B cell (primary cell): ENCODE measurements at regions not wholly inside any gene's neighbourhood (a gene's known extent, or its start where the extent isn't known, plus 50 kb on each side); places are given as distances from the start of the nearest gene placed in this dataset.

Experiments used
- ATAC-seq: fragments of 200-7000 bp; cut with Tn5 transposase; one replicate; pipeline ENCODE4 v1.10.0; 2021; ENCODE audit warnings: low read depth, mild to moderate bottlenecking, moderate number of reproducible peaks, moderate library complexity
- CTCF ChIA-PET: fragments of 350-600 bp; sonication (Branson Sonifier 250); formaldehyde crosslinking; loops from one replicate; lab custom pipeline; 2021; ENCODE audit warnings: antibody characterized with exemption, inconsistent platforms; lab: Charles Lee
- POLR2A ChIA-PET: fragments of 350-600 bp; sonication (Branson Sonifier 250); formaldehyde crosslinking; loops from one replicate; lab custom pipeline; 2021; ENCODE audit warnings: antibody characterized with exemption; lab: Charles Lee
- DNase-seq: peaks from one replicate; pipeline ENCODE4 v3.0.0; 2013
- H2AFZ ChIP-seq: 2 replicates; pipeline ENCODE4 v1.6.1; 2012; ENCODE audit warnings: mild to moderate bottlenecking, low read depth, low read length; ENCODE audit not compliant: insufficient read depth, poor library complexity, severe bottlenecking
- H3K27ac ChIP-seq, 2 donors: 1 replicate in 1 of 2; 2 replicates in 1 of 2; pipeline ENCODE4 v1.5.1; 2012 to 2013; ENCODE audit warnings: low read length in 2 of 2, mild to moderate bottlenecking in 2 of 2, moderate library complexity in 1 of 2
- H3K27me3 ChIP-seq, 4 experiments: fragments of 200-600 bp in 1 of 4; sonication (generic) in 1 of 4; replicated peaks in 1 of 4; 1 replicate in 2 of 4; 2 replicates in 2 of 4; pipeline versions ENCODE4 v1.6.1 to v1.7.0; 2013 to 2016; ENCODE audit warnings: low read length in 3 of 4, mild to moderate bottlenecking in 2 of 4, mixed read lengths in 1 of 4, moderate library complexity in 1 of 4; ENCODE audit not compliant: insufficient read depth in 4 of 4, control insufficient read depth in 3 of 4; ENCODE audit errors: control extremely low read depth in 1 of 4
- H3K36me3 ChIP-seq, 2 experiments: replicated peaks in 1 of 2; 1 replicate in 1 of 2; 2 replicates in 1 of 2; pipeline versions ENCODE4 v1.6.1 to v1.7.1; 2013; ENCODE audit warnings: low read length in 1 of 2; ENCODE audit not compliant: insufficient read depth in 2 of 2, control insufficient read depth in 1 of 2; ENCODE audit errors: control extremely low read depth in 1 of 2, extremely low read depth in 1 of 2
- H3K4me1 ChIP-seq, 2 donors: fragments of 200-600 bp in 1 of 2; sonication (generic) in 1 of 2; 1 replicate in 1 of 2; 2 replicates in 1 of 2; pipeline versions ENCODE4 v1.5.1 to v1.6.1; 2013 to 2017; ENCODE audit warnings: low read length in 2 of 2; ENCODE audit not compliant: control insufficient read depth in 2 of 2, insufficient read depth in 2 of 2
- H3K4me2 ChIP-seq: replicated peaks from 2 replicates; pipeline ENCODE3; 2012; ENCODE audit warnings: mild to moderate bottlenecking, low read depth, low read length; ENCODE audit not compliant: poor library complexity, severe bottlenecking
- H3K4me3 ChIP-seq, 5 experiments: fragments of 200-600 bp in 1 of 5; sonication (generic) in 1 of 5; 1 replicate in 3 of 5; 2 replicates in 2 of 5; pipeline versions ENCODE4 v1.5.1 to v1.7.0; 2011 to 2016; ENCODE audit warnings: low read length in 4 of 5, mild to moderate bottlenecking in 4 of 5, low read depth in 2 of 5, control low read depth in 1 of 5, moderate library complexity in 1 of 5; ENCODE audit not compliant: insufficient read depth in 1 of 5; ENCODE audit errors: control extremely low read depth in 1 of 5, extremely low read depth in 1 of 5
- H3K79me2 ChIP-seq: fragments of 200-600 bp; sonication (generic); one replicate; pipeline ENCODE4 v1.6.0; 2016; ENCODE audit warnings: low read length; ENCODE audit not compliant: control insufficient read depth, insufficient read depth
- H3K9ac ChIP-seq: fragments of 200-600 bp; sonication (generic); 2 replicates; pipeline ENCODE4 v1.6.1; 2017; ENCODE audit warnings: mild to moderate bottlenecking, low read length, moderate library complexity
- H3K9me3 ChIP-seq, 3 donors: one replicate each; pipeline versions ENCODE4 v1.6.1 to v1.7.1; 2013; ENCODE audit warnings: low read length in 2 of 3; ENCODE audit not compliant: control insufficient read depth in 2 of 3, insufficient read depth in 1 of 3; ENCODE audit errors: control extremely low read depth in 1 of 3
- H4K20me1 ChIP-seq: 2 replicates; pipeline ENCODE4 v1.6.0; 2012; ENCODE audit warnings: mild to moderate bottlenecking, low read length; ENCODE audit not compliant: insufficient read depth, control insufficient read depth, poor library complexity, severe bottlenecking
- H3K27ac Mint-ChIP-seq: one replicate; pipeline ENCODE4 v1.8.0; 2021; ENCODE audit warnings: mixed read lengths
- H3K27me3 Mint-ChIP-seq: one replicate; pipeline ENCODE4 v1.8.0; 2021; ENCODE audit warnings: mixed read lengths
- H3K4me1 Mint-ChIP-seq: one replicate; pipeline ENCODE4 v1.8.0; 2021; ENCODE audit warnings: mixed read lengths
- H3K4me3 Mint-ChIP-seq: one replicate; pipeline ENCODE4 v1.8.0; 2021; ENCODE audit warnings: mixed read lengths
- H3K9me3 Mint-ChIP-seq: one replicate; pipeline ENCODE4 v1.8.0; 2022; ENCODE audit warnings: mixed read lengths; ENCODE audit not compliant: insufficient read depth
- EZH2 ChIP-seq: IDR thresholded peaks from 2 replicates; pipeline ENCODE4 v1.6.1; 2012; ENCODE audit warnings: borderline replicate concordance, low read depth, mild to moderate bottlenecking, moderate library complexity, low read length; ENCODE audit not compliant: insufficient read depth, poor library complexity, severe bottlenecking
- WGBS: methylation state at CpG from one replicate; pipeline ENCODE4 v1.1.5; 2013; ENCODE audit warnings: missing lambda C conversion rate; ENCODE audit not compliant: insufficient coverage; 5-methylcytosine and 5-hydroxymethylcytosine counted together
- intact Hi-C: fragments of 100-400 bp; cut with micrococcal nuclease; formaldehyde crosslinking; loops from one replicate; pipeline ENCODE4 v1.10.0; 2022
- TF ChIP-seq, protein P1 (sequence below): fragments of 200-600 bp; IDR thresholded peaks from one replicate; pipeline ENCODE4 v1.8.0; 2022; ENCODE audit warnings: antibody characterized with exemption, mild to moderate bottlenecking

DNA sequence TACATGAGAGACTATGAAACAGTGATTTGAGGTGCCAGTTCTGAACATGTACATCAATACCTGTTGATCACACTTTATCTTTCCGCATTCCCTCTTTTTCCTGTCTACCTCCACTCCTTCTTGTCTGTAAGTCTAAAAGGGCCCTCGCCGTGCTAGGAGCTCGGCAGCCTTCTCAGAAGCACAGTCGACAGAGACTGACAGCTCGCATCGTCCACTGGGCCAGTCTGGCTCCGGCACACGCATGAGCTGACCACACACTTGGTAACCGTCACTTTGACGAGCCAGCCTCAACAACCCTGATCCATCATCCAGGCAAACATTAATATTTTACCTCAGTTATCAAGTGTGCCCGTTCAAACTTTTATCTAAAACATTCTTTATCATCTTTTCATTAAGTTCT lies 265.3 kb downstream of the TFAP2A start:
- H3K27me3 ChIP-seq = no peaks in the 10 kb centered on the region
- H3K4me2 ChIP-seq = no peak overlapping the region
- peaks cover 0 to 4% (median 0%) of the 10 kb centered on the region in 3 donors for H3K9me3 ChIP-seq
- no peak overlapping the region for H3K4me3 ChIP-seq
- WGBS = 95% methylated on average over 11 of the region's 12 CpGs
- intact Hi-C loops = no loop called here
- no peaks in the 10 kb centered on the region for H3K9me3 Mint-ChIP-seq
- ATAC-seq (no peak), DNase-seq (no peak)
- no peaks in the 10 kb centered on the region for H3K4me1 ChIP-seq
- no peaks in the 10 kb centered on the region for H3K79me2 ChIP-seq
- POLR2A ChIA-PET = no interaction called here
- no peak overlapping the region for H3K27ac Mint-ChIP-seq
- H3K27ac ChIP-seq = no peak overlapping the region
- H3K4me1 Mint-ChIP-seq = no peaks in the 10 kb centered on the region
- H4K20me1 ChIP-seq = no peaks in the 10 kb centered on the region
- no peak overlapping the region for H3K9ac ChIP-seq
- CTCF ChIA-PET = no interaction called here
- no peak overlapping the region for H3K4me3 Mint-ChIP-seq
- no peak overlapping the region for H2AFZ ChIP-seq
- H3K27me3 Mint-ChIP-seq = no peaks in the 10 kb centered on the region
- H3K36me3 ChIP-seq = no peaks in the 10 kb centered on the region
- TF ChIP-seq, protein P1, sequence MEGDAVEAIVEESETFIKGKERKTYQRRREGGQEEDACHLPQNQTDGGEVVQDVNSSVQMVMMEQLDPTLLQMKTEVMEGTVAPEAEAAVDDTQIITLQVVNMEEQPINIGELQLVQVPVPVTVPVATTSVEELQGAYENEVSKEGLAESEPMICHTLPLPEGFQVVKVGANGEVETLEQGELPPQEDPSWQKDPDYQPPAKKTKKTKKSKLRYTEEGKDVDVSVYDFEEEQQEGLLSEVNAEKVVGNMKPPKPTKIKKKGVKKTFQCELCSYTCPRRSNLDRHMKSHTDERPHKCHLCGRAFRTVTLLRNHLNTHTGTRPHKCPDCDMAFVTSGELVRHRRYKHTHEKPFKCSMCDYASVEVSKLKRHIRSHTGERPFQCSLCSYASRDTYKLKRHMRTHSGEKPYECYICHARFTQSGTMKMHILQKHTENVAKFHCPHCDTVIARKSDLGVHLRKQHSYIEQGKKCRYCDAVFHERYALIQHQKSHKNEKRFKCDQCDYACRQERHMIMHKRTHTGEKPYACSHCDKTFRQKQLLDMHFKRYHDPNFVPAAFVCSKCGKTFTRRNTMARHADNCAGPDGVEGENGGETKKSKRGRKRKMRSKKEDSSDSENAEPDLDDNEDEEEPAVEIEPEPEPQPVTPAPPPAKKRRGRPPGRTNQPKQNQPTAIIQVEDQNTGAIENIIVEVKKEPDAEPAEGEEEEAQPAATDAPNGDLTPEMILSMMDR = no peak
- TF ChIP-seq EZH2 = no peak

DNA sequence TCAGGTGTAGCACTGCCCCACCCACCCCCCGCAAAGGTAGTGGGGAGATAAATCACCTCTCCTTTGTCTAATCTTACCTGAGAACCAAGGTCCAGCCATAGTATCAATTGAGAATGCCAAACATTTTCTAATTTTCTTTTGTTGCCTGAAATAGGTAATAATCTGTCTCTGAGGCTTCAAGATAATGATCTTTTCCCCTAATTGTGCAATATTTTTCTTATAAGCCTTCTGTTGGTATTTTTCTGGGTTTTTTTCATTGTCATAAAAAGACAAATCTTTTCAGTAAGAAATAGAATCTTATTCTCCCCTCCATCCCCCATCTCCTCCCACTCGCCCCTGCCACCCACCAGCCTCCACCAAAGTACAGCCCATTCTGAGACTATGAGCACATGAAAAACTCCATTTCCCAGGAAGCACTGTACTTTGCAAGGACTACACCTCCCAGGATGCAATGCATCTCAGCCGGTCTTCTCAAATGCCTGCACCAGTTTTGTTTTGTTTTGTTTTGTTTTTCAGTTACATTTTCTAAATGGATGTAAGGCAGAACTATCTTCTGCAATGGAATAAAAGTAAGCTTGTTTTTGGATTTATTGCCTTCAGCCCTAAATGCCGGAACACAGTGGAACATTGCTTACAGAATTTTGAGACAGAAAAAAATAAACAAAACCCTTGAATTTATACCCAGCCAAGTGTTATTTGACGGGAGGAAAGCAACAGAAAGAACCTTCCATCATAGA lies 268.0 kb downstream of the TFAP2A start:
- H3K27me3 Mint-ChIP-seq = no peaks in the 10 kb centered on the region
- ChIA-PET POLR2A (no interaction called here), CTCF (interaction anchor here (1.0 kb wide), 1 partner anchor 257 kb away, joined by 3 read pairs; no protein-coding TSS in a partner anchor)
- Histone ChIP-seq H3K4me2 (peak overlapping the region; percentile 17), H3K27ac (no peak overlapping the region), H3K9me3 (peaks cover 0 to 4% (median 0%) of the 10 kb centered on the region in 3 donors), H3K27me3 (peaks cover 0 to under 1% (median 0%) of the 10 kb centered on the region in 4 experiments), H2AFZ (peak overlapping the region; percentile 11), H3K9ac (no peak overlapping the region), H4K20me1 (no peaks in the 10 kb centered on the region), H3K4me3 (peak overlapping the region in 1 of 5 experiments; percentile 31), H3K79me2 (no peaks in the 10 kb centered on the region), H3K36me3 (no peaks in the 10 kb centered on the region), H3K4me1 (no peaks in the 10 kb centered on the region)
- H3K4me1 Mint-ChIP-seq = no peaks in the 10 kb centered on the region
- H3K4me3 Mint-ChIP-seq = peak overlapping the region; percentile 62
- 86% methylated on average over 1 of the region's 5 CpGs for WGBS
- intact Hi-C loops = no loop called here
- no peak overlapping the region for H3K27ac Mint-ChIP-seq
- ATAC-seq (peak; percentile 41), DNase-seq (peak; percentile 6)
- TF ChIP-seq, protein P1 = no peak
- no peak for TF ChIP-seq EZH2
- no peaks in the 10 kb centered on the region for H3K9me3 Mint-ChIP-seq
